GM12878 (cell line): ENCODE measurements at regions not wholly inside any gene's neighbourhood (a gene's known extent, or its start where the extent isn't known, plus 50 kb on each side); places are given as distances from the start of the nearest gene placed in this dataset.

Experiments
- ATF3 ChIP-seq: IDR thresholded peaks from 2 replicates; pipeline ENCODE4 v1.6.1; 2011; ENCODE audit warnings: low read depth, mild to moderate bottlenecking, low read length, moderate library complexity, borderline replicate concordance; ENCODE audit errors: extremely low read depth
- CHD2 ChIP-seq: IDR thresholded peaks from 2 replicates; pipeline ENCODE4 v1.6.1; 2011; ENCODE audit warnings: low read depth, low read length, improper control_type of control experiment, borderline replicate concordance
- CTCF ChIP-seq, 3 experiments: IDR thresholded peaks in 2 of 3; conservative IDR thresholded peaks in 1 of 3; 2 replicates each; pipeline ENCODE4 v1.5.1; 2011; ENCODE audit warnings: low read depth in 3 of 3, low read length in 3 of 3, mild to moderate bottlenecking in 3 of 3, control low read depth in 2 of 3, moderate library complexity in 2 of 3, inconsistent platforms in 1 of 3, mixed read lengths in 1 of 3; ENCODE audit not compliant: control insufficient read depth in 2 of 3, insufficient read depth in 1 of 3; ENCODE audit errors: extremely low read depth in 1 of 3
- EED ChIP-seq: sonication (generic); IDR thresholded peaks from 2 replicates; pipeline ENCODE4 v1.6.1; 2016; ENCODE audit warnings: antibody characterized with exemption, low read depth
- FOS ChIP-seq: IDR thresholded peaks from 3 replicates; pipeline ENCODE4 v1.6.1; 2011; ENCODE audit warnings: borderline replicate concordance; ENCODE audit not compliant: insufficient read length; ENCODE audit errors: extremely low read depth
- GATAD2B ChIP-seq: fragments of 450-650 bp; conservative IDR thresholded peaks from 2 replicates; pipeline ENCODE4 v1.6.1; 2017; ENCODE audit warnings: low read depth, mild to moderate bottlenecking, moderate library complexity
- POLR2A ChIP-seq: IDR thresholded peaks from 2 replicates; pipeline ENCODE4 v1.6.1; 2011; ENCODE audit warnings: low read depth, mild to moderate bottlenecking, low read length
- POLR2AphosphoS5 ChIP-seq: IDR thresholded peaks from 2 replicates; pipeline ENCODE4 v1.6.1; 2011; ENCODE audit warnings: mild to moderate bottlenecking, low read length, inconsistent platforms
- SUZ12 ChIP-seq: fragments of 200-600 bp; sonication (generic); IDR thresholded peaks from one replicate; pipeline ENCODE4 v1.6.1; 2018; ENCODE audit warnings: antibody characterized with exemption, mild to moderate bottlenecking; ENCODE audit not compliant: unreplicated experiment
- YBX1 ChIP-seq: fragments of 450-650 bp; IDR thresholded peaks from 2 replicates; pipeline ENCODE4 v1.6.1; 2016; ENCODE audit warnings: antibody characterized with exemption
- YY1 ChIP-seq: IDR thresholded peaks from 2 replicates; pipeline ENCODE4 v1.6.1; 2011; ENCODE audit warnings: low read depth, mild to moderate bottlenecking, low read length
- ZBTB40 ChIP-seq: fragments of 450-650 bp; IDR thresholded peaks from 2 replicates; pipeline ENCODE4 v1.6.1; 2016; ENCODE audit warnings: mild to moderate bottlenecking, moderate library complexity, borderline replicate concordance
- ZNF274 ChIP-seq: IDR thresholded peaks from one replicate; pipeline ENCODE4 v1.8.0; 2011; ENCODE audit not compliant: insufficient read length, insufficient read depth

- TF ChIP-seq POLR2AphosphoS5, result no peak
- TF ChIP-seq ZNF274, result no peak
- no peak for TF ChIP-seq ZBTB40
- no peak for TF ChIP-seq CHD2
- TF ChIP-seq CTCF (IDR thresholded peaks at IDR 0.05 in 2 of 3, conservative IDR thresholded peaks at IDR 0.05 in 1 of 3; ENCODE audit: control insufficient read depth in 2 of 3, extremely low read depth in 1 of 3, insufficient read depth in 1 of 3, low read depth in 3 of 3, low read length in 3 of 3), result no peak
- no peak for TF ChIP-seq FOS
- no peak for TF ChIP-seq YY1
- no peak for TF ChIP-seq POLR2A
- no peak for TF ChIP-seq SUZ12
- no peak for TF ChIP-seq GATAD2B
- TF ChIP-seq ATF3, result no peak
- TF ChIP-seq EED, result no peak
- no peak for TF ChIP-seq YBX1
Measured at GRCh38 chr2:188835821-188836220, 138.4 kb upstream of the COL3A1 start.
